SK-N-MC (cell line): ENCODE measurements at regions not wholly inside any gene's neighbourhood (a gene's known extent, or its start where the extent isn't known, plus 50 kb on each side); places are given as distances from the start of the nearest gene placed in this dataset.

Source experiments
- EZH2 ChIP-seq: fragments of 200-600 bp; sonication (generic); IDR thresholded peaks from one replicate; pipeline ENCODE4 v1.6.1; 2017; ENCODE audit warnings: antibody characterized with exemption
- POLR2AphosphoS5 ChIP-seq: IDR thresholded peaks from 2 replicates; pipeline ENCODE4 v1.6.1; 2012; ENCODE audit warnings: mild to moderate bottlenecking, low read depth, low read length, borderline replicate concordance

DNA sequence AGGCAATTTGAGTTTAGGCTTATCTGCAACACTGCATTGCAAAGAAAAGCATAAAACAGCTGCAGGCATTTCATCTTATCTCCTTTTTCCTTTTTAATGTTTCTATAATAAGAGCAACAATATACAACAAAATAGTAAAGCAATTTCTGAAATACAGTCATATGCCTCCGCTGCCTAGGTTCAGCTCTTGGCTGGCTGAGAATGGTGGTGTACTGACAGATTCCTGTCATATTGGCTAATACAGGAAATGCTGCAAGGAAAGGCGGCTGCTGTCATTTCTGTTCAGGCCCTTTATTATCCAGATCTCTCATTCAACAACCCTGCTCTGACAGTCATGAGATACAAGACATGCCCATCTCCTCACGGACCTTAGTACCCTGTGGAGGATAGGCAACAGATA, 677.0 kb downstream of the TAF11L14 start:
- TF ChIP-seq POLR2AphosphoS5 = no peak
- no peak for TF ChIP-seq EZH2
